Heart left ventricle (tissue), 13 donors: ENCODE measurements at regions not wholly inside any gene's neighbourhood (a gene's known extent, or its start where the extent isn't known, plus 50 kb on each side); places are given as distances from the start of the nearest gene placed in this dataset.

Experiments used
- CTCF ChIP-seq, 12 donors: fragments of 200-600 bp; sonication (generic) in 4 of 12; IDR thresholded peaks; one replicate each; pipeline versions ENCODE4 v1.5.0 to v1.8.0; 2018 to 2022; ENCODE audit warnings: antibody characterized with exemption in 12 of 12, mild to moderate bottlenecking in 5 of 12
- POLR2A ChIP-seq, 2 donors: fragments of 450-650 bp; IDR thresholded peaks; one replicate each; pipeline ENCODE4 v1.6.1; 2017; ENCODE audit warnings: antibody characterized with exemption in 2 of 2, mild to moderate bottlenecking in 2 of 2, moderate library complexity in 2 of 2
- donor health status: ischemic (EF 13 %, LVEDD 7.1; RV severe dilation, severe dysfunction).
- donor health status: DM: no; HTN: yes; CAD: no.
- donor health status: DM: no; HTN: no; CAD: no.
- donor health status: ischemic (EF 25% LVEDD 6.9; RV normal size, moderate dysfunction).
- donor health status: ischemic (EF 25% LVEDD 5.7; RV mildly dilated, moderate dysfunction).
- donor health status: ischemic (EF 35%, LVEDD 5.7; RV mildly dilated, moderate dysfunction).
- donor health status: nonischemic (EF 11% LVEDD 7.7; RV severe dilation, severe dysfunction).
- donor health status: DM: yes; HTN: yes; CAD: no.
- donor health status: PGD.
- donor health status: ischemic (EF 29% LVEDD 5.4; RV normal size, mild dysfunction).
- donor health status: nonischemic (EF 23%, LVEDD 6.1; RV moderate dilation, normal function).

- TF ChIP-seq CTCF (IDR thresholded peaks at IDR 0.05) (no peak), POLR2A (IDR thresholded peaks at IDR 0.05) (no peak)
Measured at GRCh38 chr11:42526426-42526825, 785.4 kb upstream of the API5 start.
